ENCODE measurements at regions not wholly inside any gene's neighbourhood (a gene's known extent, or its start where the extent isn't known, plus 50 kb on each side); places are given as distances from the start of the nearest gene placed in this dataset.

DNA sequence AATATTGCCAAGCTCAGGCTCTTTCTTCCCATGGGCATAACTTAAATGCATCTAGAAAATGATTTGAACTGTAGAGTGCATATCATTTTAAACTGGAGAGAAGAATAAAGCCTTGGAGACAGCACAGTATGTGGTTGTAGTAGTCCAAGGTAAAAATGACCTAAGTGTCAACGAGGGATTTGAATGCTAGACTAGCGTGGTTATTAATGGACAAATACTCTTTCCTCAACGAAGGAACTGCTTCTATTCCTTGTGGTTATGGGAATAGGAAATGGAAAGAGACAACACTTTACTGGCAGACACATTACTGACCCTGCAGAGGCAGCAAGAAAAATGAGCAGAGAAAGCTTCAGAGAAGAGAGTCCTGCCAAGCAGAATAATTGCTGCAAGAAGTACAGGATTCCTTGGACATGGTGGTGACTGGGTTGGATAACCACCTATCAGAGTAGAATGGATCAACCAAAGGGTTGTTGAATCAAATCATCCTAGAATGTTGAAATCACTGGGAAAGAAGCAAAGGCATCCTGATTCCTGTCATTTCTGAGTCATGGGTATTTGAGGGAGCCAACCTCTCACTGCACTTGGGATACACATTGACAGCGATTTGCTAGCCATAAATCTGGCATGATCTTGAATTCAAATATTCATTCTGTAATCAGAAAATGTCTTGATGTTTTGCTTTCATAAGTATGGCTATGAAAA, 258.1 kb upstream of the EPHA7 start:
- Histone ChIP-seq H3K4me1 (no peaks in the 10 kb centered on the region), H3K36me3 (no peaks in the 10 kb centered on the region), H3K9me3 (no peaks in the 10 kb centered on the region), H3K4me3 (no peak overlapping the region), H3K27me3 (no peaks in the 10 kb centered on the region), H3K27ac (no peak overlapping the region)
- intact Hi-C loops (cut with DNase I; ENCODE audit: low total_unique reads), result no loop called here
- TF ChIP-seq POLR2A (IDR thresholded peaks at IDR 0.05), result no peak
- TF ChIP-seq, protein P1, sequence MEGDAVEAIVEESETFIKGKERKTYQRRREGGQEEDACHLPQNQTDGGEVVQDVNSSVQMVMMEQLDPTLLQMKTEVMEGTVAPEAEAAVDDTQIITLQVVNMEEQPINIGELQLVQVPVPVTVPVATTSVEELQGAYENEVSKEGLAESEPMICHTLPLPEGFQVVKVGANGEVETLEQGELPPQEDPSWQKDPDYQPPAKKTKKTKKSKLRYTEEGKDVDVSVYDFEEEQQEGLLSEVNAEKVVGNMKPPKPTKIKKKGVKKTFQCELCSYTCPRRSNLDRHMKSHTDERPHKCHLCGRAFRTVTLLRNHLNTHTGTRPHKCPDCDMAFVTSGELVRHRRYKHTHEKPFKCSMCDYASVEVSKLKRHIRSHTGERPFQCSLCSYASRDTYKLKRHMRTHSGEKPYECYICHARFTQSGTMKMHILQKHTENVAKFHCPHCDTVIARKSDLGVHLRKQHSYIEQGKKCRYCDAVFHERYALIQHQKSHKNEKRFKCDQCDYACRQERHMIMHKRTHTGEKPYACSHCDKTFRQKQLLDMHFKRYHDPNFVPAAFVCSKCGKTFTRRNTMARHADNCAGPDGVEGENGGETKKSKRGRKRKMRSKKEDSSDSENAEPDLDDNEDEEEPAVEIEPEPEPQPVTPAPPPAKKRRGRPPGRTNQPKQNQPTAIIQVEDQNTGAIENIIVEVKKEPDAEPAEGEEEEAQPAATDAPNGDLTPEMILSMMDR (IDR thresholded peaks at IDR 0.05), result no peak
- no peak for DNase-seq

DNA sequence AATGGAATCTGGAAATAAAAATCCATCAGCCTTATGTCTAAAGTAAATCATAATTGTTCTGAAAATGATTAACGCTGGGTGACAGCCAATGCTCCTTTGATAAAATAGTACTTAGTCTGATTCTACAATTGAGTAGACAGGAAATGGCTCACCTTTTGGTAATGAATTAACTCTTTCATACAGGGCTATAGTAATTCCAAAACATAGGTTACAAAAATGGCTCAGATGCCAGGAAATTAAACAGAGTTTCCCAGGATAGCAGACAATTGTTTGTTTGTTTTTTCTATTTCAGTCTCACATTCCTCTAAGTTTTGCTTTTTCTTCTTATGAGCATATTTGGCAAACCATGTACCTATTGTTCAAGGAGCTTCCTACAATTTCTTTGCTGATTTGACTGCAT, 257.2 kb upstream of the EPHA7 start:
- Histone ChIP-seq H3K27ac (no peak overlapping the region), H3K36me3 (no peaks in the 10 kb centered on the region), H3K9me3 (no peaks in the 10 kb centered on the region), H3K27me3 (no peaks in the 10 kb centered on the region), H3K4me3 (no peak overlapping the region), H3K4me1 (no peaks in the 10 kb centered on the region)
- no peak for TF ChIP-seq POLR2A (IDR thresholded peaks at IDR 0.05)
- TF ChIP-seq, protein P1 (IDR thresholded peaks at IDR 0.05), result no peak
- DNase-seq, result no peak
- intact Hi-C loops (cut with DNase I; ENCODE audit: low total_unique reads), result no loop called here

DNA sequence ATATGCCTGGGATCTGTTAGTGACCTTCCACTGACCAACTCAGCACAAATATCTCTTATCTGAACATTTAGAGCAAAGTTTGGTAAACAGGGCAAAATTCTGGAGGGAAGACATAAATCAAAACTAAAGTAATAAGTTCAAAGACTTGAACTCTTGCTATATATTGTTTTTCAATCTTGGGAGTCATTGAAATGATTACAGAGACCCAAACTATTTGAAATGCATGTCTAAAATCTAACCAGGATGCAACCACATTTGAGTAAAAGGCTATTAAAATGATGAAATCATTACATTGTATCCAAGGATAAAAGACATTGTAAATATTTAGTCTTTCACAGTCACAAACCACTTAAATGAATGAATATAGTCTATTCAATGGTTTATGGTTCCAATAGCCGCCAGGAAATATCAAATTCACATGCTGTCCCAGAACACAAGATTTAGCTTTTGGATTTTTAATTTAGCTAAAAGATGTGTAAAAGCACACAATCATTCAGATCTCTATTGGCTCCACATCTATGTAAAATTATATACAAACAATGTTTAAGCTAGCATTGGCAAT, 256.6 kb upstream of the EPHA7 start:
- no peak for DNase-seq

DNA sequence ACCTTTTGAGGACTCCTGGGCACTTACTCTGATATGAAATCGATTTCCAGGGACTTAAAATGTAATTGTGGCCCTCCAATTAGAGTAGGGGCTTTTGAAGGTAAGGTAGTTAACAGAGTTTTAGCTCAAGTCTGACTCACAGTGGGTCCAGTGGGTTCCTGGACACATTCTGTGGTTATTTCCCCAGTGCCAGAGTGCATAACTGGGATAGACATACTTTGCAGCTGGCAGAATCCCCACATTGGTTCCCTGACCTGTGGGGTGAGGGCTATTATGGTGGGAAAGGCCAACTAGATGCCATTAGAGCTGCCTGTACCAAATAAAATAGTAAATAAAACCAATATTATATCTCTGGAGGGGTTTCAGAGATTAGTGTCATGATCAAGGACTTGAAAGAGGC, 243.8 kb upstream of the EPHA7 start:
- no peak overlapping the region for H3K4me3 ChIP-seq
- intact Hi-C loops (cut with DNase I; ENCODE audit: low total_unique reads), result no loop called here
- H3K27ac ChIP-seq, result no peak overlapping the region
- no peaks in the 10 kb centered on the region for H3K36me3 ChIP-seq
- DNase-seq, result no peak
- TF ChIP-seq, protein P1 (IDR thresholded peaks at IDR 0.05), result no peak
- TF ChIP-seq POLR2A (IDR thresholded peaks at IDR 0.05), result no peak
- H3K9me3 ChIP-seq, result no peaks in the 10 kb centered on the region
- no peaks in the 10 kb centered on the region for H3K27me3 ChIP-seq
- no peaks in the 10 kb centered on the region for H3K4me1 ChIP-seq

More for the DNA sequence above, 256.6 kb upstream of the EPHA7 start:
- intact Hi-C loops (cut with DNase I; ENCODE audit: low total_unique reads), result no loop called here
- Histone ChIP-seq H3K27me3 (no peaks in the 10 kb centered on the region), H3K4me1 (no peaks in the 10 kb centered on the region), H3K9me3 (no peaks in the 10 kb centered on the region), H3K36me3 (no peaks in the 10 kb centered on the region), H3K27ac (no peak overlapping the region), H3K4me3 (no peak overlapping the region)
- TF ChIP-seq, protein P1 (IDR thresholded peaks at IDR 0.05), result no peak
- no peak for TF ChIP-seq POLR2A (IDR thresholded peaks at IDR 0.05)

DNA sequence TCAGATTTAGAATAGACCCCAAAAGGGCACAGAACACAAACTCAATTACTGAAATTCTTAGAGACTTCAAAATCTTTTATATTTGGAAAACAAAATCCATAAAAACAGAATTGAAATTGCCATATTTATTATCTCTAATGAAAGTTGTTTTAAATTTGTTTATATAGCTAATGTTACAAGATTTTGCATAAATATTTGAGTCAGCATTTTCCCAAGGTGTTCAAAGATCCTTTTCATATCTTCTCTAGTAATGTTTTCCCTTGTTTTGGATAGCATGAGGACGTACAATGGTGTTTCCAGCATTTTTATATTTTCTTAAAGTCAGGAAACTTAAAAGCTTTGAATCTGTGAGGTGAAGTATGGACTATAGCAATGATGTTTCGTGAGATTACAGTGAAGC, 235.2 kb upstream of the EPHA7 start:
- intact Hi-C loops (cut with DNase I; ENCODE audit: low total_unique reads), result no loop called here
- Histone ChIP-seq H3K4me3 (no peak overlapping the region), H3K36me3 (no peaks in the 10 kb centered on the region), H3K27me3 (no peaks in the 10 kb centered on the region), H3K4me1 (no peaks in the 10 kb centered on the region), H3K27ac (no peak overlapping the region), H3K9me3 (no peaks in the 10 kb centered on the region)
- no peak for TF ChIP-seq POLR2A (IDR thresholded peaks at IDR 0.05)
- TF ChIP-seq, protein P1 (IDR thresholded peaks at IDR 0.05), result no peak
- DNase-seq, result no peak
